PC-9 (cell line): ENCODE measurements at regions not wholly inside any gene's neighbourhood (a gene's known extent, or its start where the extent isn't known, plus 50 kb on each side); places are given as distances from the start of the nearest gene placed in this dataset.

ENCODE experiments used
- BruUV-seq: library from RNA; stranded (reverse); fragments of 400-500 nt; replicated peaks from 2 replicates; lab custom pipeline; 2021; lab: Mats Ljungman, UMichigan
- CTCF ChIA-PET: fragments of 300-600 bp; sonication (Branson Sonifier 250); formaldehyde crosslinking; loops from one replicate; lab custom pipeline; 2022; ENCODE audit warnings: antibody characterized with exemption; lab: Charles Lee
- POLR2A ChIA-PET: fragments of 300-600 bp; sonication (Branson Sonifier 250); formaldehyde crosslinking; loops from one replicate; lab custom pipeline; 2022; ENCODE audit warnings: antibody characterized with exemption; ENCODE audit not compliant: unreplicated experiment; lab: Charles Lee
- DNase-seq, 2 experiments: peaks; one replicate each; pipeline versions ENCODE4 v3.0.0 to v3.0.0-alpha.2; 2015 to 2022; ENCODE audit warnings: mixed read lengths in 1 of 2
- H2AFZ ChIP-seq: fragments of 200-600 bp; sonication (generic); 2 replicates; pipeline ENCODE4 v1.8.1; 2017; ENCODE audit warnings: antibody characterized with exemption
- H3F3A ChIP-seq: fragments of 200-600 bp; sonication (generic); 2 replicates; pipeline ENCODE4 v1.8.1; 2017; ENCODE audit warnings: antibody characterized with exemption, mild to moderate bottlenecking, low read depth; ENCODE audit not compliant: insufficient read depth
- H3K27ac ChIP-seq: fragments of 200-600 bp; sonication (generic); 2 replicates; pipeline ENCODE4 v1.6.1; 2016; ENCODE audit warnings: mixed run types
- H3K27me3 ChIP-seq: fragments of 200-600 bp; sonication (generic); 2 replicates; pipeline ENCODE4 v1.6.1; 2016; ENCODE audit warnings: low read depth, mixed run types; ENCODE audit not compliant: insufficient read depth
- H3K36me3 ChIP-seq: fragments of 200-600 bp; sonication (generic); 2 replicates; pipeline ENCODE4 v1.6.1; 2016; ENCODE audit warnings: low read depth, mixed run types
- H3K4me1 ChIP-seq: fragments of 200-600 bp; sonication (generic); replicated peaks from 2 replicates; pipeline ENCODE4 v1.6.1; 2016; ENCODE audit warnings: mixed run types; ENCODE audit not compliant: insufficient read depth
- H3K4me2 ChIP-seq: fragments of 200-600 bp; sonication (generic); 2 replicates; pipeline ENCODE4 v1.6.1; 2017; ENCODE audit warnings: mixed run types
- H3K4me3 ChIP-seq: fragments of 200-600 bp; sonication (generic); 2 replicates; pipeline ENCODE4 v1.6.1; 2016; ENCODE audit warnings: mixed run types
- H3K79me2 ChIP-seq: fragments of 200-600 bp; sonication (generic); 2 replicates; pipeline ENCODE4 v1.6.1; 2017; ENCODE audit warnings: low read depth, mixed run types
- H3K9me2 ChIP-seq: fragments of 200-600 bp; sonication (generic); 2 replicates; pipeline ENCODE4 v1.8.1; 2017; ENCODE audit warnings: mild to moderate bottlenecking; ENCODE audit not compliant: insufficient read depth
- H3K9me3 ChIP-seq: fragments of 200-600 bp; sonication (generic); 2 replicates; pipeline ENCODE4 v1.8.1; 2016; ENCODE audit warnings: low read depth; ENCODE audit not compliant: insufficient read depth
- H4K20me1 ChIP-seq: fragments of 200-600 bp; sonication (generic); 2 replicates; pipeline ENCODE4 v1.8.1; 2017; ENCODE audit not compliant: insufficient read depth
- EZH2 ChIP-seq: fragments of 200-600 bp; sonication (generic); IDR thresholded peaks from 2 replicates; pipeline ENCODE4 v1.8.0; 2017; ENCODE audit warnings: antibody characterized with exemption, low read depth
- intact Hi-C: fragments of 100-400 bp; cut with micrococcal nuclease; formaldehyde crosslinking; loops from one replicate; pipeline ENCODE4 v1.10.0; 2022; ENCODE audit not compliant: unreplicated experiment
- TF ChIP-seq, protein P1 (sequence below): fragments of 200-600 bp; sonication (generic); conservative IDR thresholded peaks from 2 replicates; pipeline ENCODE4 v1.6.1; 2017; ENCODE audit warnings: mixed run types, antibody characterized with exemption, mild to moderate bottlenecking, moderate library complexity

DNA sequence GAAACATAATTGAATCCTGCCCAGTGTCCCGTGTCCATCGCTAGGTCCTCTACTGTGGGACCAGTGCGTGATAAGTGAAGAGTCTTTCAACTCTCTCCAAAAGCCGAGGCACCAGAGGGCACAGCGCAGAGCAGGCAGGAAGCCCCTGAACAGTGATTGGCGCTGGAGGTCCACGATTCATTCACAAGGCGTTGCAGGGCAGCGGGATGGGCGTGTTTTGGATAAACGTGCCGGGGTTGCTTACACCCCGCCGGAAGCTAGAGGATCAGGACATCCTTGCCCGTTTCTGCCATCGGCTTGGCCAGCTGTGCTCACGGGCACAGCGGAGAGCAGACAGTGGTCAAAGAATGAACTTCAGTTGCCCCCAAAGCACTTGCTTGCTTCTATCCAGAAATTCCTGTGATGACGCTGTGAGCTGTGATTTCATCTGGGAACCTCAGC, 86.0 kb upstream of the PFKP start:
- peaks cover 10% of the 10 kb centered on the region; the same call in 1 of the 2 replicates for H3K4me1 ChIP-seq
- H2AFZ ChIP-seq: no peak overlapping the region
- H3F3A ChIP-seq: no peaks in the 10 kb centered on the region
- H3K9me2 ChIP-seq: no peaks in the 10 kb centered on the region
- H3K79me2 ChIP-seq: no peaks in the 10 kb centered on the region
- H3K27me3 ChIP-seq: no peaks in the 10 kb centered on the region
- intact Hi-C loops: no loop called here
- no peak for DNase-seq
- H3K4me2 ChIP-seq: no peak overlapping the region
- H3K27ac ChIP-seq: no peak overlapping the region
- POLR2A ChIA-PET: interaction anchor here (0.6 to 0.7 kb wide), 2 partner anchors 65 to 1940 kb away, joined by 6 to 15 read pairs; no protein-coding TSS in a partner anchor
- BruUV-seq: no TSS peak
- no peaks in the 10 kb centered on the region for H3K36me3 ChIP-seq
- CTCF ChIA-PET: no interaction called here
- TF ChIP-seq, protein P1, sequence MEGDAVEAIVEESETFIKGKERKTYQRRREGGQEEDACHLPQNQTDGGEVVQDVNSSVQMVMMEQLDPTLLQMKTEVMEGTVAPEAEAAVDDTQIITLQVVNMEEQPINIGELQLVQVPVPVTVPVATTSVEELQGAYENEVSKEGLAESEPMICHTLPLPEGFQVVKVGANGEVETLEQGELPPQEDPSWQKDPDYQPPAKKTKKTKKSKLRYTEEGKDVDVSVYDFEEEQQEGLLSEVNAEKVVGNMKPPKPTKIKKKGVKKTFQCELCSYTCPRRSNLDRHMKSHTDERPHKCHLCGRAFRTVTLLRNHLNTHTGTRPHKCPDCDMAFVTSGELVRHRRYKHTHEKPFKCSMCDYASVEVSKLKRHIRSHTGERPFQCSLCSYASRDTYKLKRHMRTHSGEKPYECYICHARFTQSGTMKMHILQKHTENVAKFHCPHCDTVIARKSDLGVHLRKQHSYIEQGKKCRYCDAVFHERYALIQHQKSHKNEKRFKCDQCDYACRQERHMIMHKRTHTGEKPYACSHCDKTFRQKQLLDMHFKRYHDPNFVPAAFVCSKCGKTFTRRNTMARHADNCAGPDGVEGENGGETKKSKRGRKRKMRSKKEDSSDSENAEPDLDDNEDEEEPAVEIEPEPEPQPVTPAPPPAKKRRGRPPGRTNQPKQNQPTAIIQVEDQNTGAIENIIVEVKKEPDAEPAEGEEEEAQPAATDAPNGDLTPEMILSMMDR: no peak
- no peak for TF ChIP-seq EZH2
- H3K4me3 ChIP-seq: no peak overlapping the region
- no peaks in the 10 kb centered on the region for H3K9me3 ChIP-seq
- H4K20me1 ChIP-seq: no peaks in the 10 kb centered on the region

DNA sequence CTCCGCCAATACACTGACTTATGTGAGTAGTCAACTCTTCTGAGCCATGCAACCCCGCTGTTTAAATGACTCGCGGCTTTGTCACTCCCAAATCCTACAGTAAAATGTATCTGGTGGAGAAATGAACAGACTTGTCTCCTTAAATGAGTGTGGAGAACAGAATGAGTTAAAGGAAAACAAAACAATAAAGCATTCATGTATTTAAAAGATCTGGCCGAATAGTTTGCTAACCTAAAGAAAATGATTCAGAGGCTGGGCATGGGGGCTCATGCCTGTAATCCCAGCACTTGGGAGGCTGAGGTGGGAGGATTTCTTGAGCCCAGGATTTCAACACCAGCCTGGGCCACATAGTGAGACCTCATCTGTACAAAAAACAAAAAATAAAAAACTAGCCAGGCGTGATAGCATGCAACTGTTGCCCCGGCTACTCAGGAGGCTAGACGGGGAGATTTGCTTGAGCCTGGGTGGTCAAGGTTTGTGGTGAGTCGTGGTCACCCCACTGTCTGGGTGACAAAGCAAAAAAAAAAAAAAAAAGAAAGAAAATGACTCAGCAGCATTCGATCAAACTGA, 86.5 kb upstream of the PFKP start:
- ChIA-PET CTCF (no interaction called here), POLR2A (no interaction called here)
- no peak for DNase-seq
- Histone ChIP-seq H3K79me2 (no peaks in the 10 kb centered on the region), H3K4me3 (no peak overlapping the region), H3K4me1 (peaks cover 5% of the 10 kb centered on the region; the same call in 1 of the 2 replicates), H3K27ac (no peak overlapping the region), H2AFZ (no peak overlapping the region), H3K4me2 (no peak overlapping the region), H3K27me3 (no peaks in the 10 kb centered on the region), H3K9me2 (no peaks in the 10 kb centered on the region), H3K9me3 (no peaks in the 10 kb centered on the region), H3K36me3 (no peaks in the 10 kb centered on the region), H3F3A (no peaks in the 10 kb centered on the region), H4K20me1 (no peaks in the 10 kb centered on the region)
- intact Hi-C loops: no loop called here
- no TSS peak for BruUV-seq
- TF ChIP-seq, protein P1: no peak
- no peak for TF ChIP-seq EZH2

DNA sequence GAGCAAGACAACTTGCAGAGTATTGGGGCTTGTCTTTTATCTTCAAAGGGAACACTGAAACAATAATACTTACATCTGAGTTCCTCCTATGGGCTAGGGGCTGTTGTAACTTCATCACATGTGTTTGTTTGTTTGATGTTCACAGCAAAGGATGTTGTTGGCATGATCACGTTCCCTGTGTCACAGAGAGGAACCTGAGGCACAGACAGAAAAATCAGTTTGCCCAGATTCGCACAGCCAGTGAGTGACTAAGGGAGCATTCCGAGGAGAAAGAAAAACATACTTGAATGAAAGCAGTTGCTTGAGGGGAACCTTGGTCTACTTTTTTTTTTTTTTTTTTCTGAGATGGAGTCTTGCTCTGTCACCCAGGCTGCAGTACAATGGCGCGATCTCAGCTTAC, 87.2 kb upstream of the PFKP start:
- no TSS peak for BruUV-seq
- H2AFZ ChIP-seq: no peak overlapping the region
- intact Hi-C loops: no loop called here

More for the DNA sequence above, 87.2 kb upstream of the PFKP start:
- Histone ChIP-seq H3K4me3 (no peak overlapping the region), H3K27ac (no peak overlapping the region), H3F3A (no peaks in the 10 kb centered on the region), H3K4me2 (no peak overlapping the region), H3K36me3 (no peaks in the 10 kb centered on the region), H3K27me3 (no peaks in the 10 kb centered on the region), H4K20me1 (no peaks in the 10 kb centered on the region), H3K9me3 (no peaks in the 10 kb centered on the region), H3K4me1 (no peaks in the 10 kb centered on the region), H3K9me2 (no peaks in the 10 kb centered on the region), H3K79me2 (no peaks in the 10 kb centered on the region)
- POLR2A ChIA-PET: no interaction called here
- no peak for DNase-seq
- no peak for TF ChIP-seq EZH2
- TF ChIP-seq, protein P1: no peak
- CTCF ChIA-PET: no interaction called here
